Stimulated activated CD8-positive, alpha-beta memory T cell treated with anti-CD3 and anti-CD28 coated beads, Interleukin-12 subunit alpha, Interleukin-12 subunit beta, amount 100 ng/mL, for 24 hours (primary cell): ENCODE measurements at regions not wholly inside any gene's neighbourhood (a gene's known extent, or its start where the extent isn't known, plus 50 kb on each side); places are given as distances from the start of the nearest gene placed in this dataset.

Experiments
- DNase-seq: peaks from one replicate; pipeline ENCODE4 v3.0.0-alpha.2; 2020; ENCODE audit errors: extremely low read depth

GRCh38 chr10:129272866-129273650 lies 194.0 kb upstream of the MGMT start:
- no peak for DNase-seq

- DNase-seq: no peak
Observed at GRCh38 chr10:129273860-129274259, 193.2 kb upstream of the MGMT start.

- no peak for DNase-seq
Observed at GRCh38 chr10:129274748-129275474, 192.1 kb upstream of the MGMT start.

- DNase-seq: no peak
Observed at GRCh38 chr10:129275886-129276285, 191.2 kb upstream of the MGMT start.

- no peak for DNase-seq
Observed at GRCh38 chr10:129277084-129277483, 190.0 kb upstream of the MGMT start.

- DNase-seq: no peak
Observed at GRCh38 chr10:129277841-129278240, 189.2 kb upstream of the MGMT start.

- DNase-seq: no peak
Observed at GRCh38 chr10:129278686-129279085, 188.4 kb upstream of the MGMT start.

GRCh38 chr10:129279446-129280154 lies 187.4 kb upstream of the MGMT start:
- DNase-seq: no peak

- DNase-seq: no peak
Observed at GRCh38 chr10:129280155-129280502, 186.9 kb upstream of the MGMT start.

GRCh38 chr10:129280908-129281586 lies 186.0 kb upstream of the MGMT start:
- no peak for DNase-seq

- no peak for DNase-seq
Observed at GRCh38 chr10:129285459-129285858, 181.6 kb upstream of the MGMT start.

GRCh38 chr10:129288999-129289584 lies 177.9 kb upstream of the MGMT start:
- DNase-seq: no peak

GRCh38 chr10:129293991-129294700 lies 172.9 kb upstream of the MGMT start:
- no peak for DNase-seq

GRCh38 chr10:129294944-129295343 lies 172.1 kb upstream of the MGMT start:
- no peak for DNase-seq

GRCh38 chr10:129305046-129305445 lies 162.0 kb upstream of the MGMT start:
- DNase-seq: no peak

- no peak for DNase-seq
Observed at GRCh38 chr10:129307141-129307540, 159.9 kb upstream of the MGMT start.

- no peak for DNase-seq
Observed at GRCh38 chr10:129308953-129309564, 158.0 kb upstream of the MGMT start.

- no peak for DNase-seq
Observed at GRCh38 chr10:129309565-129309964, 157.5 kb upstream of the MGMT start.

GRCh38 chr10:129310881-129311280 lies 156.2 kb upstream of the MGMT start:
- DNase-seq: no peak

- no peak for DNase-seq
Observed at GRCh38 chr10:129319934-129320333, 147.1 kb upstream of the MGMT start.

GRCh38 chr10:129320340-129320739 lies 146.7 kb upstream of the MGMT start:
- DNase-seq: no peak
